ENCODE measurements at regions not wholly inside any gene's neighbourhood (a gene's known extent, or its start where the extent isn't known, plus 50 kb on each side); places are given as distances from the start of the nearest gene placed in this dataset.

- POLR2A ChIA-PET (ENCODE audit: partially characterized antibody): interaction anchor here (1.1 kb wide), 1 partner anchor 9 kb away, joined by 3 read pairs; no protein-coding TSS in a partner anchor
Observed at GRCh38 chr18:44552706-44553105, 128.0 kb upstream of the SETBP1 start.

GRCh38 chr18:44556296-44556695, 124.4 kb upstream of the SETBP1 start:
- no peaks in the 10 kb centered on the region for H3K36me3 Mint-ChIP-seq
- no peaks in the 10 kb centered on the region for H3K4me1 Mint-ChIP-seq
- POLR2A ChIA-PET (ENCODE audit: partially characterized antibody): no interaction called here
- CTCF ChIA-PET (ENCODE audit: partially characterized antibody): no interaction called here
- no peak for DNase-seq
- intact Hi-C loops (cut with micrococcal nuclease): no loop called here
- no peaks in the 10 kb centered on the region for H3K36me3 ChIP-seq (ENCODE audit: insufficient read depth, low read length)
- H3K4me1 ChIP-seq (ENCODE audit: insufficient read depth, low read length): no peaks in the 10 kb centered on the region
- no peak overlapping the region for H3K27ac ChIP-seq (ENCODE audit: low read depth, low read length)
- H3K9me3 ChIP-seq (ENCODE audit: control insufficient read depth in 1 of 2, low read length in 2 of 2): no peaks in the 10 kb centered on the region
- no peaks in the 10 kb centered on the region for H3K27me3 Mint-ChIP-seq
- H3K27ac Mint-ChIP-seq: no peak overlapping the region
- no peak overlapping the region for H3K4me3 ChIP-seq (ENCODE audit: low read length in 2 of 2)
- H3K4me3 Mint-ChIP-seq: no peak overlapping the region
- H3K27me3 ChIP-seq (ENCODE audit: insufficient read depth, low read length): no peaks in the 10 kb centered on the region
- H3K9me3 Mint-ChIP-seq: no peaks in the 10 kb centered on the region

More at GRCh38 chr18:44552706-44553105, 128.0 kb upstream of the SETBP1 start:
- intact Hi-C loops (cut with micrococcal nuclease): no loop called here
- Histone ChIP-seq H3K27ac (ENCODE audit: low read depth, low read length) (no peak overlapping the region), H3K9me3 (ENCODE audit: control insufficient read depth in 1 of 2, low read length in 2 of 2) (no peaks in the 10 kb centered on the region), H3K4me1 (ENCODE audit: insufficient read depth, low read length) (no peaks in the 10 kb centered on the region), H3K36me3 (ENCODE audit: insufficient read depth, low read length) (no peaks in the 10 kb centered on the region), H3K27me3 (ENCODE audit: insufficient read depth, low read length) (no peaks in the 10 kb centered on the region), H3K4me3 (ENCODE audit: low read length in 2 of 2) (no peak overlapping the region)
- H3K27me3 Mint-ChIP-seq: no peaks in the 10 kb centered on the region
- H3K9me3 Mint-ChIP-seq: no peaks in the 10 kb centered on the region
- H3K4me3 Mint-ChIP-seq: no peak overlapping the region
- no peak for DNase-seq
- CTCF ChIA-PET (ENCODE audit: partially characterized antibody): no interaction called here
- no peaks in the 10 kb centered on the region for H3K4me1 Mint-ChIP-seq
- H3K36me3 Mint-ChIP-seq: no peaks in the 10 kb centered on the region
- no peak overlapping the region for H3K27ac Mint-ChIP-seq

DNA sequence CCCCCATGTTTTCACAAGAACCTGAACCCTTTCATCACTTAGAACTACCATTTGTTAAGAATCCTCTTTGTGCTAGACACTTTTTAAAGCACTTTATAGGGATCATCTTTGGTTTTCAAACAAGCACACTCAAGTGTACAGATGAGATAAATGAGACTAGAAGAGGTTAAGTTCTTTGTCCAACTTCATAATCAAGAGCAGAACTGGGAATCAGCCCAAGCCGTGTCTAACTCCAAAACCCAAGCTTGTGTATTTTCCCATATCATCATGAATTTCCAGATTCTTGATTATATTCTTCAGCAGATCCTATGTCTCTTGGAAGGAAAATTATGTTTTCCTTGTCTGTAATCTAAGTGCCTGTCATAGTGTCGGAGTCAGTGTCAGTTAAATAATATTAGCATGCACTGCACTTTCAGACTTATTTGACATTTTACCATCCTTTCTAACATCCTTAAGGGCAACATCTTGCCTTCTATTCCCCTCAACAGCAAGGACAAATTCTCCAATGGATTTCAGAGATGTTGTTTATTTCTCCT, 123.0 kb upstream of the SETBP1 start:
- no peak for DNase-seq
- H3K4me1 Mint-ChIP-seq: no peaks in the 10 kb centered on the region
- H3K27ac Mint-ChIP-seq: no peak overlapping the region
- H3K4me1 ChIP-seq (ENCODE audit: insufficient read depth, low read length): no peaks in the 10 kb centered on the region
- no peaks in the 10 kb centered on the region for H3K36me3 ChIP-seq (ENCODE audit: insufficient read depth, low read length)
- POLR2A ChIA-PET (ENCODE audit: partially characterized antibody): no interaction called here
- H3K9me3 ChIP-seq (ENCODE audit: control insufficient read depth in 1 of 2, low read length in 2 of 2): no peaks in the 10 kb centered on the region
- no peaks in the 10 kb centered on the region for H3K27me3 ChIP-seq (ENCODE audit: insufficient read depth, low read length)
- H3K36me3 Mint-ChIP-seq: no peaks in the 10 kb centered on the region
- no peak overlapping the region for H3K4me3 Mint-ChIP-seq
- H3K4me3 ChIP-seq (ENCODE audit: low read length in 2 of 2): no peak overlapping the region
- intact Hi-C loops (cut with micrococcal nuclease): no loop called here
- H3K27ac ChIP-seq (ENCODE audit: low read depth, low read length): no peak overlapping the region
- CTCF ChIA-PET (ENCODE audit: partially characterized antibody): no interaction called here
- no peaks in the 10 kb centered on the region for H3K27me3 Mint-ChIP-seq
- no peaks in the 10 kb centered on the region for H3K9me3 Mint-ChIP-seq

DNA sequence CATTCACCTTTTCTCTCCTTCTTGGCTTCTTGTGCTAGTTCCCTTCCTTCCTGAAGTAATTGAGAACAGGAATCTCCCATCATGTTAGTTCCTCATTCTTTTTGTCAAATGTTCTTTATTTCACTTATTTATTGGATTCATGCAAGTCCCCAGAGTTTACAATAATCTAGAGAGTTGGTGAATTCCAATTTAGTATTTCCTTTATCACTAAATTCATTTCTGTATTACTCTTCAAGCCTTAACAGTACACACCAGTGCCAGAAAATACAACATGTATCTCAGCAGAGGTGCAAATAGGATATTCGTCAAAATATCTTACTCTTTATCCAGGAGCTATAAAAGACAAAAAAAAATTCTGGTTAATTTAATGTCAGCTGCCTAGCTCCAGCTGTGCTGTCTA, 121.9 kb upstream of the SETBP1 start:
- Mint-ChIP-seq H3K9me3 (peaks cover 0 to 3% (median 0%) of the 10 kb centered on the region in 8 donors), H3K4me1 (no peaks in the 10 kb centered on the region), H3K36me3 (no peaks in the 10 kb centered on the region), H3K4me3 (no peak overlapping the region), H3K27ac (no peak overlapping the region), H3K27me3 (peaks cover 0 to 5% of the 10 kb centered on the region in 2 donors)
- no peak overlapping the region for H3K4me3 ChIP-seq (ENCODE audit: low read length in 2 of 2)
- H3K9me3 ChIP-seq (ENCODE audit: control insufficient read depth in 1 of 2, low read length in 2 of 2): no peaks in the 10 kb centered on the region
- no peak for DNase-seq
- H3K4me1 ChIP-seq (ENCODE audit: insufficient read depth, low read length): no peaks in the 10 kb centered on the region
- no peaks in the 10 kb centered on the region for H3K36me3 ChIP-seq (ENCODE audit: insufficient read depth, low read length)
- no peaks in the 10 kb centered on the region for H3K27me3 ChIP-seq (ENCODE audit: insufficient read depth, low read length)
- intact Hi-C loops (cut with micrococcal nuclease): no loop called here
- POLR2A ChIA-PET (ENCODE audit: partially characterized antibody): no interaction called here
- no peak overlapping the region for H3K27ac ChIP-seq (ENCODE audit: low read depth, low read length)
- CTCF ChIA-PET (ENCODE audit: partially characterized antibody): no interaction called here

GRCh38 chr18:44562986-44563385, 117.7 kb upstream of the SETBP1 start:
- no peak overlapping the region for H3K4me3 Mint-ChIP-seq
- Histone ChIP-seq H3K27me3 (ENCODE audit: insufficient read depth, low read length) (no peaks in the 10 kb centered on the region), H3K4me1 (ENCODE audit: insufficient read depth, low read length) (no peaks in the 10 kb centered on the region), H3K27ac (ENCODE audit: low read depth, low read length) (no peak overlapping the region), H3K36me3 (ENCODE audit: insufficient read depth, low read length) (no peaks in the 10 kb centered on the region), H3K4me3 (ENCODE audit: low read length in 2 of 2) (no peak overlapping the region), H3K9me3 (ENCODE audit: control insufficient read depth in 1 of 2, low read length in 2 of 2) (no peaks in the 10 kb centered on the region)
- DNase-seq: no peak
- POLR2A ChIA-PET (ENCODE audit: partially characterized antibody): no interaction called here
- peaks cover 0 to 5% of the 10 kb centered on the region in 2 donors for H3K27me3 Mint-ChIP-seq
- H3K27ac Mint-ChIP-seq: no peak overlapping the region
- CTCF ChIA-PET (ENCODE audit: partially characterized antibody): no interaction called here
- intact Hi-C loops (cut with micrococcal nuclease): no loop called here
- H3K9me3 Mint-ChIP-seq: peaks cover 0 to 3% (median 0%) of the 10 kb centered on the region in 8 donors
- no peaks in the 10 kb centered on the region for H3K36me3 Mint-ChIP-seq
- H3K4me1 Mint-ChIP-seq: no peaks in the 10 kb centered on the region

DNA sequence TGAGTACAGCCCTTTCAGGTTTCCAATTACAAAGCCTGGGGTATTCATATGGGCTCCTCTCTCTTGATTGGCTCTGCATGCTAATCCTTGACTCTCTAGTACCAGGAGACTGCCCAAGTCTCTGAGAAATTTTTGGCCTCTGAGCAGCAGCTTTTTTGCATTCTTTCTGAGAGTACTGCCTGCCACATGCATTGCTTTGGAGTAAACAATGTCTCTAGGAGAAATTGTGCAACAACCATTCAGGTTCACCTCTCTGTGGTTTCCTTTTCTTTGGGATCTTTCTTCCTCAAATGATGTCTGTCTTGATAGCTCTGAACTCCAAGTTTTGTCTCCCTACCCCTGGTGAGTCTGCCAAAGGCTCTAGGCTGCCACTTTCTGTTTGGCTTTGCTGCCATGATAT, 115.8 kb upstream of the SETBP1 start:
- Histone ChIP-seq H3K27me3 (ENCODE audit: insufficient read depth, low read length) (no peaks in the 10 kb centered on the region), H3K27ac (ENCODE audit: low read depth, low read length) (no peak overlapping the region), H3K4me1 (ENCODE audit: insufficient read depth, low read length) (no peaks in the 10 kb centered on the region), H3K36me3 (ENCODE audit: insufficient read depth, low read length) (no peaks in the 10 kb centered on the region), H3K9me3 (ENCODE audit: control insufficient read depth in 1 of 2, low read length in 2 of 2) (no peaks in the 10 kb centered on the region), H3K4me3 (ENCODE audit: low read length in 2 of 2) (no peak overlapping the region)
- H3K4me3 Mint-ChIP-seq: no peak overlapping the region
- H3K9me3 Mint-ChIP-seq: peaks cover 0 to 3% (median 0%) of the 10 kb centered on the region in 8 donors
- no peaks in the 10 kb centered on the region for H3K36me3 Mint-ChIP-seq
- intact Hi-C loops (cut with micrococcal nuclease): no loop called here
- H3K4me1 Mint-ChIP-seq: no peaks in the 10 kb centered on the region
- POLR2A ChIA-PET (ENCODE audit: partially characterized antibody): no interaction called here
- peaks cover 0 to 5% of the 10 kb centered on the region in 2 donors for H3K27me3 Mint-ChIP-seq
- CTCF ChIA-PET (ENCODE audit: partially characterized antibody): no interaction called here
- no peak for DNase-seq
- no peak overlapping the region for H3K27ac Mint-ChIP-seq

- no peaks in the 10 kb centered on the region for H3K9me3 ChIP-seq (ENCODE audit: control insufficient read depth in 1 of 2, low read length in 2 of 2)
- peaks cover under 1 to 1% of the 10 kb centered on the region in 2 donors for H3K27me3 Mint-ChIP-seq
- no peaks in the 10 kb centered on the region for H3K36me3 Mint-ChIP-seq
- no peaks in the 10 kb centered on the region for H3K4me1 Mint-ChIP-seq
- H3K36me3 ChIP-seq (ENCODE audit: insufficient read depth, low read length): no peaks in the 10 kb centered on the region
- peaks cover 0 to 3% (median 0%) of the 10 kb centered on the region in 8 donors for H3K9me3 Mint-ChIP-seq
- CTCF ChIA-PET (ENCODE audit: partially characterized antibody): interaction anchor here (1.1 kb wide), 1 partner anchor 12 kb away, joined by 3 read pairs; no protein-coding TSS in a partner anchor
- no peaks in the 10 kb centered on the region for H3K27me3 ChIP-seq (ENCODE audit: insufficient read depth, low read length)
- DNase-seq: no peak
- intact Hi-C loops (cut with micrococcal nuclease): no loop called here
- H3K27ac Mint-ChIP-seq: no peak overlapping the region
- no peak overlapping the region for H3K4me3 ChIP-seq (ENCODE audit: low read length in 2 of 2)
- H3K27ac ChIP-seq (ENCODE audit: low read depth, low read length): no peak overlapping the region
- H3K4me3 Mint-ChIP-seq: no peak overlapping the region
- no peaks in the 10 kb centered on the region for H3K4me1 ChIP-seq (ENCODE audit: insufficient read depth, low read length)
- POLR2A ChIA-PET (ENCODE audit: partially characterized antibody): no interaction called here
Observed at GRCh38 chr18:44568342-44568741, 112.3 kb upstream of the SETBP1 start.

GRCh38 chr18:44568986-44569385, 111.7 kb upstream of the SETBP1 start:
- Histone ChIP-seq H3K36me3 (ENCODE audit: insufficient read depth, low read length) (no peaks in the 10 kb centered on the region), H3K9me3 (ENCODE audit: control insufficient read depth in 1 of 2, low read length in 2 of 2) (no peaks in the 10 kb centered on the region), H3K27me3 (ENCODE audit: insufficient read depth, low read length) (no peaks in the 10 kb centered on the region), H3K4me3 (ENCODE audit: low read length in 2 of 2) (no peak overlapping the region), H3K4me1 (ENCODE audit: insufficient read depth, low read length) (no peaks in the 10 kb centered on the region), H3K27ac (ENCODE audit: low read depth, low read length) (no peak overlapping the region)
- DNase-seq: no peak
- Mint-ChIP-seq H3K27me3 (peaks cover 0 to 1% of the 10 kb centered on the region in 2 donors), H3K4me1 (no peaks in the 10 kb centered on the region), H3K4me3 (no peak overlapping the region), H3K9me3 (no peaks in the 10 kb centered on the region), H3K36me3 (no peaks in the 10 kb centered on the region), H3K27ac (no peak overlapping the region)
- ChIA-PET CTCF (ENCODE audit: partially characterized antibody) (no interaction called here), POLR2A (ENCODE audit: partially characterized antibody) (no interaction called here)
- intact Hi-C loops (cut with micrococcal nuclease): no loop called here

All from CD4-positive, alpha-beta memory T cell (primary cell).